Breast epithelium (tissue), 3 donors: ENCODE measurements at regions not wholly inside any gene's neighbourhood (a gene's known extent, or its start where the extent isn't known, plus 50 kb on each side); places are given as distances from the start of the nearest gene placed in this dataset.

Experiments
- CTCF ChIP-seq, 3 donors: fragments of 450-650 bp; IDR thresholded peaks; one replicate each; pipeline ENCODE4 v1.5.1; 2016 to 2017; ENCODE audit warnings: antibody characterized with exemption in 3 of 3, mild to moderate bottlenecking in 3 of 3, moderate library complexity in 3 of 3
- POLR2A ChIP-seq: fragments of 450-650 bp; IDR thresholded peaks from one replicate; pipeline ENCODE4 v1.6.1; 2016; ENCODE audit warnings: antibody characterized with exemption, mild to moderate bottlenecking, moderate library complexity
- POLR2AphosphoS5 ChIP-seq, 3 donors: sonication (generic); formaldehyde crosslinking; IDR thresholded peaks; one replicate each; pipeline ENCODE4 v1.6.1; 2017; ENCODE audit warnings: antibody characterized with exemption in 3 of 3

GRCh38 chr9:71202931-71203330 lies 81.5 kb upstream of the TRPM3 start:
- TF ChIP-seq CTCF (IDR thresholded peaks at IDR 0.05) (no peak), POLR2A (no peak), POLR2AphosphoS5 (IDR thresholded peaks at IDR 0.05) (no peak)
